HT-29 (cell line): ENCODE measurements at regions not wholly inside any gene's neighbourhood (a gene's known extent, or its start where the extent isn't known, plus 50 kb on each side); places are given as distances from the start of the nearest gene placed in this dataset.

Experiments used
- DNase-seq: peaks from one replicate; pipeline ENCODE4 v3.0.0-alpha.2; 2015; ENCODE audit warnings: low spot score

DNA sequence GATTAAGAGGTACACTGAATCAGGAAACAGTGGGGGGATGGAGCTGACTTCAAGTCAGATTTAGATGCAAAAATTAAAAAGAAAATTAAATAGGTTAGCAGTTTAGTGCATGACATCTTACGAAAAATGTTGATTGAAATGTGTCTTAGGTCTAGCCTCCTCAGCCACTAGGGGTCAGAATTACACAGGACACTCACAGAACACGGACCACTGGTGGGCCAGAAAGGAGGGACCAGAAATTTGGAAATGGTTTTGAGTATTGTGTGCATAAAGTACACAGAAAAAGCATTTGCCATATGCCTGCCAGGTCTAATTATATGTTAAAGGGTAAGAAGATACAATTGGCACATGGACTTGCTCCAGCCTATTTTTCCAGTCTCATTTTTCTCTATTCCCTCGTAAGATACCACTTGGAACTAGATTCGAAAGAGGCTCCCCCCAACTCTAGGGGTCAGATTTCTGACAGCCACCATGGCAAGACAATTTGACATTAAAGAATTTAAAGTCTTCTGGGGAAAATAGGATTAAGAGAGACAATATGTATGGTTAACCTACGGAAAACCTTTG lies 550.2 kb upstream of the SETBP1 start:
- peak; percentile 34 for DNase-seq

DNA sequence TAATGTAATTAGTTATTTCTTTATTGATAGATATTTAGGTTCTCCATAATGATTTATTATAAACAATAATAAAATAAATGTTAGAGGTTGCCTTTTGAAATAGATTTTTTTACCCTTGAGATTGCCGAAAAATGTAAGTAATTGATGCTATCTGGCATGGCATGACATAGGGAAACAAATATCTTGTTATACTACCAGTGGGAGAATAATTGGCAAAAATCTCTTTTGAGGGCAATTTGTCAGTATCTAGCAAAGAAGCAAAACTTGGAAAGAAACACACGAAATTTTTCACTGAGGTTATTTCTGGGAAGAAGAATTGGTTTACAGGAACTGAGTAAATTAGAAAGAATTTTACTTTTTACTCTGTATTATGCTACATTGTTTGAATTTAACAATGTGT lies 547.2 kb upstream of the SETBP1 start:
- no peak for DNase-seq

GRCh38 chr18:44134447-44134846 lies 546.2 kb upstream of the SETBP1 start:
- no peak for DNase-seq

GRCh38 chr18:44135741-44136140 lies 544.9 kb upstream of the SETBP1 start:
- no peak for DNase-seq

- no peak for DNase-seq
Measured at GRCh38 chr18:44136326-44136725, 544.4 kb upstream of the SETBP1 start.

DNA sequence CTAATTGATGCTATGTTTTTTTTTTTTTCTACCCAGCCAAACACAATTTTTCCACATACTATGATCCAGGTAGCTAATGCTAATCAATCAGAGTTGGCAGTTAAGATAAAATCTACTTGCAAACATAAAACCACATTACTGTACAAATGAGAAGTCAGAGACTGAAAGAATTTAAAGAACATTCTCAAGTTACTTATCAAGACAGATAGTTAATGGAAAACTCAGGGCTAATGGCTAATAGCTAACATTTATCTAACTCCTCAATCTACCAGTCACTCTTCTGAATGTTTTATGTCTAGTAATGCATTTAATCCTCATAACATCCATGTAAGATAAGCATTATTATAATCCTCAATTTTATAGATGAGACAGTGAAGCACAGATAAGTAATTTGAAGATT lies 537.6 kb upstream of the SETBP1 start:
- DNase-seq = no peak

DNA sequence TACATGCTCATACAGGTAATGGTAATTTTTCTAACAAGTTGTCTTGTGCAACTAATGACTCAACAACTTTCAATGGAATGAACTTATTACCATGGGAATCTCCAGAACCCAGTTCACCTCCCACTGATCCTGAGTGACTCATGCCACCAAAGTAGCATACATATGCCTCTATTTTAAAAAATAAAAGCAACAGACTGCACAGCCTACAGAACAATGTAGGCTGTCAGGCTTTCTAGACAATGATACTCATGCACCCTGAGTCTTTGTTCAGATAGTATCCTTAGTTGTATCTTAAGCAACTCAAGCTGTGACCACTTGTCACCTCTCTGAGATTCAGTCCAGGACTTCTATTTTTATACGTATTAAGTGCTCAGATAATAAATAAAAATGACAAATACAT lies 531.0 kb upstream of the SETBP1 start:
- DNase-seq = no peak

GRCh38 chr18:44153981-44154380 lies 526.7 kb upstream of the SETBP1 start:
- DNase-seq = no peak

- DNase-seq = no peak
Measured at GRCh38 chr18:44156126-44156525, 524.6 kb upstream of the SETBP1 start.

DNA sequence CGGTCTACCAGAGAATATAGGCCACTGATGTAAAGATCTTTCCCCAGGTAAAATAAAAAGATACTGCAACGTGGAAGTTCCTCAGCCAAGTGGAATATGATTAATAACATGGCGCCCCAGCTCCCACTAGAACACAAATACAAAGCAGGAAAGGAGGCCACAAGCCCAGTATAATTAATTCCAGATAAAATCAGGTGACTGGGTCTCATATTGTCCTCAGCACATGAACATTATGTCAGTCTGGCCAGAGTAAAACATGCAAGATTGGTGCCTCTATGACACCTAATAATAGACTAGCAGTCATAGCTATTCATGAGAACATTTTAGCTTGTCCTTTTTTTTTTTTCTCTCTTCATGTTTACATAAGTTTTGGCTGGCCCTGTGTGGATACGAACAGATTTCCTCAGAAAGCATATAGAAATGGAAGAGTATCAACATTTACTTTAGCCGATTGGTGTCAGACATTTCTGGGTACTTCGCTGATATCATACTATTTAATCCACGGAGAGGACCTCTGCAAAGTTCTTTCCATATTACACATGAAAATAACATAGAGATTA lies 523.8 kb upstream of the SETBP1 start:
- no peak for DNase-seq

DNA sequence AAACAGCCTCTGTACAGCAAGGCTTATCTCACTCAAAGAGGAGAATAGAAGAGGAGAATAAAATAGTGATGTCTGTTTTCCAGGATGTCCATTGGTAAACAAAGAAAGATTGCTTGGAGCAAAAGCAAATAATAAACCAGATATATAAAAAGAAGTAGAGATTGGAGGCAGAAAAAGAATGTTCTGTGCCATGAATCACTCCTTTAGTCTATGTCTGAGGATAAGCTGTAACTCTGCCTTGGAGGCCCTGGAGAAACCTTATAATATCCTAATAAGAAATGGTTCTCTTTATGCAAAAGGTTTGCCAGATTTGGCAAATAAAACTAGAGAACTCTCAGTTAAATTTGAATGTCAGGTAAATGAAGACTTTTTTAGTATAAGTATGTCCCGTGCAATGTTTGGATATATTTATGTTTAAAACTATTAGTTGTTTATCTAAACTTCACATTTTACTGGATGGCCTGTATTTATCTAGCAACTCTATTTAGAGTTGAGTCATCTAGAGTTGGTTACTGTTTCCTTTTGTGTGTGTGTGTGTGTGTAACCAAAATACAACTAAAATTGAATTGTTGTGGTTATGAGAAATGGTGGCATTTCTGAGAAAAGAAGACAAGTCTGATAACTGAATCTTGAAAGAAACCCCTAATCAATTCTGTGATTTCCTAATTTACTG lies 510.3 kb upstream of the SETBP1 start:
- DNase-seq = no peak

- DNase-seq = no peak
Measured at GRCh38 chr18:44171301-44171700, 509.4 kb upstream of the SETBP1 start.

- no peak for DNase-seq
Measured at GRCh38 chr18:44175891-44176290, 504.8 kb upstream of the SETBP1 start.

DNA sequence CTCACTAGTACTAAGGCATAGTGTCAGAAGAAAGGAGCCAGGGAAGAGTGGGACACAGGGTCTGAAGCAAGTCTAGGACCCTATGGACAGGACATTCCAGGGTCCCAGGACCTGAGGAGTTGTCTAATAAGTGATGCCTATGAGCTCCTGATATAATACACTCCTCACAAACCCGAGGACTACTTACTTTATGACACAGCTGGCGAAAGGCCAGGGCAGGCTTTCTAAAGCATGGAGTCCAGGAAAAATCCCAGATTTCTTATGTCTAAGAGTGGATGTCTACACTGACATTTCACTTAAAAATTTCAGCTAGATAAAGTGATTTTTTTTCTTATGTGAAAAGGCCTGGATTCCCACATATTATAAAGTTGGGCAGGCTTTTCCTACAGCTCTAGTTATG lies 502.2 kb upstream of the SETBP1 start:
- no peak for DNase-seq

GRCh38 chr18:44179693-44180092 lies 501.0 kb upstream of the SETBP1 start:
- no peak for DNase-seq

DNA sequence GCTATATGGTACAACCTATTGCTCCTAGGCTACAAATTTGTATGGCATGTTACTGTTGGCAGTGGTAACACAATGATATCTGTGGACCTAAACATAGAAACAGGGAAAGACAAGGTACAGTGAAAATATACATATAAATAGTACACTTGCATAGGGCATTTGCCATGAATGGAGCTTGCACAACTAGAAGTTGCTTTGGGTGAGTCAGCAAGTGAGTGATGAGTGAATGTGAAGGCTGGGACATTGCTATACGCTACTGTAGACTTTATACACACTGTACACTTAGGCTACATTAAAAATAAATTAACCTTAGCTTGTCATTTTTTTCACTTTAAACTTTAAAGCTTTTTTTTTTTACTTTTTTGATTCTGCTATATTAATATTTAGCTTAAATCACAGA lies 500.0 kb upstream of the SETBP1 start:
- DNase-seq = no peak

- no peak for DNase-seq
Measured at GRCh38 chr18:44181951-44182747, 498.5 kb upstream of the SETBP1 start.

DNA sequence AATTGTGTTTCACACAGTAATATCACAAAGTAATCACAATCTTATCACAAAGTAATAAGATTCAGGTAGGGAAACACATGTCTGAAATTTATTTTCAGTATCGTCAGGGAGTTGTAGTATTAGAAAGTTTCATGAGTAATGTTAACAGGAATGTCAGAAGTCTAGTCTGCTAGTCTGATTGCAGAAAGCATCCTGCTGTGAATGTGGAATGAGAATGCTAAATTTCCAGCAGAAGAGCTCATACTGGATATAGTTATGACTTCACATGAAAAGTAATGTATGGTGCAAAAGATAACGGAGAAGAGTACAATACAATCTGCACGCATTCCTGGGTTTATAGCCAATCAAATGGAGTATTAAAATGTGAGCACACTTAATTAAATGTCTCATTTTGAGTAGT lies 494.7 kb upstream of the SETBP1 start:
- DNase-seq = no peak

GRCh38 chr18:44187090-44187489 lies 493.6 kb upstream of the SETBP1 start:
- no peak for DNase-seq

DNA sequence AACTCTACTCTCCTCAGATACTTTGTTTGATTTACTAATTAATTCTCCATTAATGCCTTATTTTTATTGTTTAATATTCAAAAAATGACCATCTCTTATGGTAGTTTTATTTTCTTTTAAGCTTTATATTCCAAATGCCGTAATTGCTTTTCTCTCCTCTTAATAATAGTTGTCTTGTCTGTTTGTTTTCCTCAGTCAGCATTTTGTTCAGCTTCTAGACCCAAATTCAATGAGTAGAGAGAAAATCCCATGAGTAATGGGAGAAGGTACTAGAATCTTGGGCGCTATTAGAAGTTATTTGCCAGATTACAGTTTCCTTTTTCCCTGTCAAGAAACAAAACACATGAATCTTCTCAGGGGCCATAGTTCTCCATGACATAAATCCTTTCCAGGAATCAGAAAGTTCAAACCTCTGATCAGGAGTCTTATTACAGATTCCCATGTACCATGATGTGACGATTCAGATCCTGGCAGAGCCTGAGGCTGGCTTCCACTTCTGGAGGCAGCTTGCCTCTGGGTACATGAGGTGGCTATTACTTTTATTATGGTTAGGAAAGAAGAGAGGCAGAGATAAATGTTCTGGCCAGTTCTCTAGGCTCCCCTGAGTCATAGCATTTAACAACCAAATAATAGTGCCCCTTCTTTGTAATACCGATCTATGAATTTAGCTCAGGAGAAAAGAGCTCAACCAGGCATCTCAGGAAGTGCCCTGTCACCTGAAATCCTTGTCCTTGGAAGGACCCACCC lies 485.1 kb upstream of the SETBP1 start:
- DNase-seq = no peak

- no peak for DNase-seq
Measured at GRCh38 chr18:44197832-44198611, 482.7 kb upstream of the SETBP1 start.
